ENCODE measurements at regions not wholly inside any gene's neighbourhood (a gene's known extent, or its start where the extent isn't known, plus 50 kb on each side); places are given as distances from the start of the nearest gene placed in this dataset.

GRCh38 chr10:10860455-10860976 is 157.2 kb upstream of the CELF2 start:
- TF ChIP-seq CTCF (IDR thresholded peaks at IDR 0.05) (no peak), POLR2AphosphoS5 (IDR thresholded peaks at IDR 0.05) (no peak), POLR2A (IDR thresholded peaks at IDR 0.05) (no peak)
